HG02642 (cell line): ENCODE measurements at regions not wholly inside any gene's neighbourhood (a gene's known extent, or its start where the extent isn't known, plus 50 kb on each side); places are given as distances from the start of the nearest gene placed in this dataset.
"Not testable (repeated sequence)": the region's sequence is repeated elsewhere in the genome, so short reads cannot be mapped to it uniquely, and the experiment has no call there.

Source experiments
- ATAC-seq: cut with Tn5 transposase; IDR thresholded peaks from one replicate; pipeline ENCODE4 v1.9.1; 2021; ENCODE audit warnings: mild to moderate bottlenecking; ENCODE audit not compliant: unreplicated experiment, poor library complexity

DNA sequence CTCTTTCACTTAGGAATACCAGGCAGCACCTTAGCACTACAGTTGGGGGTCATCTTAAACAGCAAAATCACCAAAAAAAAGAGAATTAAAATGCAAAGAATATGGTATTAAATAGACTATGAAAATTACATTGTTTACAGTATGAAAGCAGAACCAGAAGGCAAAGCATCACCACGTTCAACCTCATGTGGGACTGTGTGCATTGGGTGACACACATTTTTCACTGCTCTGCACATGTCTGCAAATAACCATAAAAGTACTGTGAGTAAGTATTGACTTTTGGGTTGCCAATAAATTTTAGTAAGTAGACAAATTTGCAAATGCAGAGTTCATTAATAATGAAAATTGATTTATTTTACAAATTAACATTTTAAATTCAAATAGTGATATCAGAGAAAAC, 232.1 kb upstream of the ZWINT start:
- ATAC-seq, result no peak

DNA sequence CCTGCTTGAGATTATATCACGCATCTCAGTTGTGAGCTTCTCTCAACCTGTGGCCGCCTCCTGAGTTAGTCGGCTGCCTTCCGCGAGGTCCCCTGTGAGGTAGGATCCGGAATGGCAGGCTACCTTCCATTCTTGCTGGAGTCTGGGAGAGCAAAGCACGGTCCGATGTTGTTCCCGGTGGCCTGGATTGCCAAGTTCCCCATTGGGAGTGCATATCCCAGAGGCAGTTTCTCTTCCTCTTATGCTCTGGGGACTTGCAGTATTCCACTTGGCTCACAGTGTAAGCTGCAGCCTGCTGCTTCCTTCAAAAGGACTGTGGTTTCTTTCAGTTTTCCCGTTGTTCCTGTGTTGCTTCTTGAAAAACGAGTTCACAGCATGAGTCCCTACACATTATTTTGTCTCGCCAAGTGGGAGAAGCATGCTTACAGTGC, 225.4 kb upstream of the ZWINT start:
- no peak for ATAC-seq

DNA sequence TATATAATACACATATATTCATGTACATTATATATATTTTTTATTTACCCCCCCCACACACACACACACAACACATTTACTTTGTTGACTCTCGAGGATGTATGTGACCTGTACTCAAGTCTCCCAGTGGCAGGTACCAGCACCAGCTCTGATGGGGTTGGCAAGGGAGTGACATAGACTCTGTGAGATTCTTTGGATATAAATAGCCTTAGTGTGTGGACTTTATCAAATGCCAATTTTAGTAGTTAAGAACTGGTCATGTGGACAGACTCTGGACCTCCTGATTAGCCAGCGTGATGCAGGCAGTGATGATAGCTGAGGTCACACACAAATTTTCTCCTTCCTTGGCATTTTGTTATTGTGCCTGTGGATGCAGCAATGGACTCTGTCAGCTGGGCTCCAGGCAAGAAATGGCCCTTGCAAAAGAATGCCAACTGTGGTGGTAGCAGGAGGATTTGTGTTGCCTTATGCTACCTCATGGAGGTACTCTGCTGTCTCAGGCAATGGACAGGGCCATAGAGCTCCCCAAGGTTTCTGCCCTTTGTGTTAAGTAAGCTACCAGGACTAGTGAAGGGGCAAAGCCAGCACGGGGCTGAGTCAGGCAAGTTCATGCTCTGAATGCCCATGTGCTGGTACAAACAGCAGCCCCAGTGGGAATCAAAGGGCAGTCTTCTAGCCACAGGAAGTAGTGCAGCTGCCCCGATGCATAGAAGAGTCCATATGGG, 224.6 kb upstream of the ZWINT start:
- no peak for ATAC-seq

DNA sequence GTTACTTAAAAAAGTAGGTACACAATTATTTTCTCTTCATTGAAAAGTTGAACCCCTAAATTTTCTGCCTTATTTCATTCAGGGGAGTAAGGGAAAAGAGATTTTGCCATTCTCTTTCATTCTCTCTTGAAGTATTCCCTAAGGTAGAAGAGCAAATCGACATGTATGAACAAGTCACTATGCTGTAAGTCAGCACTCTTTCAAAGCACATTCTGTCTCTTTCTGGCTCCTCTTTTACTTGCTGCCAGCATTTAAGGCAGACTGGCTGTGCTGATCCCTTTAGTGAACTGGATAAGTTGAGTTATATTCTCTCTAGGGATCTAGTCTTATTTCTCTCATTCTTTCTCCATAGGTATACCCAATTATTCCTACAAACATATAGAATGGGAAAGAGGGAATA, 222.3 kb upstream of the ZWINT start:
- ATAC-seq, result no peak

DNA sequence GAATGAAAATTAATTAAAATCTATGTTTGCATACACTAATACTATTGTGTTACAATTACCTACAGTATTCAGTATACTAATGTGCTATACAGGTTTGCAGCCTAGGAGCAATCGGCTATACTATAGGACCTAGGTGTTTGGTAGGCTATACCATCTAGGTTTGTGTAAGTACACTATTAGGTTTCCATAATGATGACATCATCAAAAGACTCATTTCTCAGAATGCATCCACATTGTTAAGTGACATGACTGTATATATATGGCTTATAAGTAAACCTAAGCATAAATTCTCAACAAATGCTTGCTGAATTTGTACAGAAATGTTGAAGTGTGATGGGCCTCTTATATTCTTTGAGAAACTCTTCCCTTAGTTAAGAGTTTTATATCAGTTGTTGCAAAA, 206.5 kb upstream of the ZWINT start:
- no peak for ATAC-seq

DNA sequence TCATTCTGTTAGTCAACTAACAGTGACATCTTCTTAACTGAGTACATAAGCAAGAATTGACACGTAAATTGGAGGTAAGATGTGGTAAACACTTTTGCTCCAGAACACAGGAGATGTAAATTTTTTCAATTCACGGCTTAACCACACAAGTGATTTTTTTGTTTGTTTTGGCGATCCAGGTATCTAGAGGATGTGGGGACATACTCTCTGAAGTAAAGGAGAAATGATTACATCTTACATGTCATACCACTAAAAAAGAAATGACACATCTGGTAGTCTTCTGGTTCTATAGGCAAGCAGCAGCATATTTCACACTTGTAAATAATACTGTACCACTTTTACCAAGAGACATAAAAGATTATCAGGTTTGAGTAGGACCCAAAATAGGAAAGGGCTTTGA, 200.3 kb upstream of the ZWINT start:
- no peak for ATAC-seq

DNA sequence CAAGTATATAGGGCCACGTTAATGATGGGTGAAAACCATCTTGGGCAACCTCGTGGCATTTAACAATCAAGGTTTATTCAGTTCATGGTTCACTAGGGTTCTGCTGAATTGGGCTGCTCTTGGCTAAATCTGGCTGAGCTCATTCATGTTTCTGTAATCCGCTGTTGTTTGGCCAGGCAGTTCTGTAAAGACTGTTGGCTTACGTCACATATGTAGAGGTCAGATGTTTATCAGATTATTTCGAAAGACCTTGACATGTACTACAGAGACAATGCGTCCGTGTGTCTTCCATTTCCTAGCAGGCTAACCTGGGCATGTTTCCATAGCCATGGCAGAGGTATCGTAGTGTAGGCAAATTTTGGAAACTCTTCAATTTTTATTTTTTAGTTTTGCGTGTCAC, 190.0 kb upstream of the ZWINT start:
- no peak for ATAC-seq

DNA sequence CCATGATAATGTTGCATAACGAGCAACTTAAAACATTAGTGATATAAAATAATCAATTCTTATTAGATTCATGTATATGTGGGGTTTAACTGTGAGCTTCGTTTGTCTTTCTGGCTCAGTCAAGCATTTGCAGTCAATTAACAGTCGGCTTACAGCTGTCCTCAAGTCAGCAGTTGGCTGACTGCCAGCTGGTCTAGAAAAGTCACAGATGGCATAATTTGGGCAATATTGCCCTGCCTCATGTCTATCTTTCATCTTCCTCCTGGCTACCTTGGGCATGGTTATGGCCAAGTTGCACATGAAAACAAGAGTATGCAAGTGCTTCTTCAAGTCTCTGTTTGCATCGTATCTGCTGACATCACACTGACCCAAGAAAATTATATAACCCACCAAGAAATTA, 186.1 kb upstream of the ZWINT start:
- ATAC-seq, result no peak

DNA sequence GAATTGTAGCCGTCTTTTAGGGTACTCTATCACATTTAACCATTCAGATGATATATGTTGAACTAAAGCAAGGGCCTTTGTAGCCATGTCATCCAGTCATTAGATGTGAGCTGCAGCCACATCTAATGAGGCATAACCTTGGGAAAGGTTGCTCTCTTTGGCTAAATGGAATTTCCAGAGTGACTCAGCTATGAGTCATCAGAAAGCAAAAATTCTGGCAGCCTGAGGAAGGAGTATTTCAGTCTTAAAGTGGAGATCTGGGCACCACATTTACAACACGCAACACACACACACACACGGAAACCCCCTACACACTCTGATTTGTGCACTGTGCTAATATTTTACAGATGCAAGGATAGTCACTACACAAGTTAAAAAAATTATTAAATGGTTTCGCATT, 176.9 kb upstream of the ZWINT start:
- ATAC-seq, result no peak

DNA sequence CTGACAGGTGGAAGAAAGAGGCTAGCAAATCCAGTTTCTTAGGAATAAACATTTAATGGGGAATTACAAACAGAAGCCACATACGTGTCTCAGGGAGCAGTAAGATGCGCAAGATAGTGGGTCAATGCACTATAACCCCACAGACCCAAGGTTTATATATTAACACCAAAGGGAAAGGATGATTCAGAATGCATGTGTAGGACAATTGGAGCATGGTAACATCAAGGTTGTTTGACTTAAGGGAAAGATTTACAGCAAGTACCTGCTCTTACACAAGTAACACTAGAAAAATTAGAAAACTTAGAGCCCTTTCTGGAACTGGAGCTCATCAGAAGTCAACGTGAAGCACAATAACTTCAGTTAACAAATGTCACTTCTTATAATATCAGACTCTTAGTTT, 161.1 kb upstream of the ZWINT start:
- ATAC-seq, result no peak

DNA sequence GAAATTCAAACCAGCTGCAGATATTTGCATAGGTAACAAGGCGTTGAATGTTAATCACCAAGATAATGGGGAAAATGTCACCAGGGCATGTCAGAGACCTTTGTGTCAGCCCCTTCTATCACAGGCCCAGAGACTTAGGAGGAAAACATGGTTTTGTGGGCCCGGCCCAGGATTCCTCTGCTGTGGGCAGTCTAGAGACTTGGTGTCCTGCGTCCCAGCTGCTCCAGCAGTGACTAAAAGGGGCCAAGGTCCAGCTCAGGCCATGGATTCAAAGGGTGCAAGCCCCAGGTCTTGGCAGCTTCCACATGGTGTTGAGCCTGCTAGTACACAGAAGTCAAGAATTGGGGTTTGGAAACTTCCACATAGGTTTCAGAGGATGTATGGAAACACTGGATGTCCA, 147.5 kb upstream of the ZWINT start:
- no peak for ATAC-seq

DNA sequence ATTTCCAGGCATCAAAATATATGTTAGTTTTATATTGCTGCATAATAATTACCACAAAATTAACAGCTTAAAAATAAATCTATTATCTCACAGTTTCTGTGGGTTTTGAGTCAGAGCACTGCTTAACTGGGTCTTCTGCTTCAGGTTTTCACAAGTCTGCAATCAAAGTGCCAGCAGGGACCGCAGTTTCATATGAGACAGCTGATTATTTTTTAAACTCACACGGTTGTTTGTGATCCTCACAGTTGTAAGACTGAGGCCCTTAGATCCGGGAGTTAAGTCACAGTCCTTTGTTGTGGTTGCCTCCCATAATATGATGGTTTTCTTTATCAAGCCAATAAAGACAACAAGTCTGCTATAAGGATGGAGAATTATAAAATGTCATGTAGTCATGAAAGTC, 146.0 kb upstream of the ZWINT start:
- no peak for ATAC-seq

DNA sequence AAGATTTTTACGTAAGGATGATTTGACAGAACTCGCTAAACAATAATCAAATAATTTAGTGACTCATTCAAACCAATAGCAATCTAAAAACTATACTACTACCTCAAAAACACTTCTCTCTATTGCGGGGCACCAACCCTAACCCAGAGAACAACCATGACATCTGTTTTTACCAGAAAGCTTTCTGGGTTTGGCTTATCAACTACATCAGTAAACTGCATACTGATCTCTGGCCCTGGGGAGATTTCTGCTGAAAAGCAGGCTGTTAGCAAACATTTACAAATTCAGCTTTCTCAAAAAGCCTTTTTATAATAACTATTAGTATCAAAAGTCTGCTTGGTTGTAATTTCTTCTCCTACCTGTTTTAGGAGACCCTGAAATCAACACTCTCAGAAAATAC, 144.5 kb upstream of the ZWINT start:
- no peak for ATAC-seq

DNA sequence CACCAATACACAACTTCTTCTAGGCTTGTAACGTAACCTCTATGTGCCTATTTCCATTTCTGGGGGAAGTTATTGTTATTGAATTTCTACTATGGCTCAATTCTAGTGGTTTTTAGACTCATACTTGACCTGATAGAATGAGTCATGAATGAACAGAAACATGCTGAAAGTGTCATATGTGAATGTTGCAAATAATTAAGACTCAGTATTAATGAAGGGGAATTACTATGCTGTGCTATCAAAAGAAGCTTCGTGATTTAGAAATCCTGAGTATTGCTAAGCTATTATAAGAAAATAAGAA, 135.1 kb upstream of the ZWINT start:
- no peak for ATAC-seq

DNA sequence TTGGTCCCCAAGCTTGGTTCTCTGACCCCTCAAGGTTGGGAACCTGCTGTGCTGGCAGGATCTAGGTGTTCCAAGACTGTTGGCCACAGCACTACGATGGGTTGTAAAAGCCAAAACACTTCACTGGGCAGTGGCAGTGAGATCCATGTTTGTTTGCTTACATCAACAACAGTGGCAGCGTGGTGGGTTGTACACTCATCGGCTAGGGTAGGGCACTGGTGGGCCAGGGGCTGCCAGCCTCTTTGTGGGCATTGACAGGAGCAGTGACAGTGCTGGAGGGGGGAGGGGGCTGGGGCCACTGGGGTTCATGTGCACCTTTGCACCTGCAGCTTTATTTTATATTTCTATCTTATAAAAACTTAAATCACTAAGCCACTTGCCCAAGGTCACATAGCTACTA, 126.7 kb upstream of the ZWINT start:
- no peak for ATAC-seq

DNA sequence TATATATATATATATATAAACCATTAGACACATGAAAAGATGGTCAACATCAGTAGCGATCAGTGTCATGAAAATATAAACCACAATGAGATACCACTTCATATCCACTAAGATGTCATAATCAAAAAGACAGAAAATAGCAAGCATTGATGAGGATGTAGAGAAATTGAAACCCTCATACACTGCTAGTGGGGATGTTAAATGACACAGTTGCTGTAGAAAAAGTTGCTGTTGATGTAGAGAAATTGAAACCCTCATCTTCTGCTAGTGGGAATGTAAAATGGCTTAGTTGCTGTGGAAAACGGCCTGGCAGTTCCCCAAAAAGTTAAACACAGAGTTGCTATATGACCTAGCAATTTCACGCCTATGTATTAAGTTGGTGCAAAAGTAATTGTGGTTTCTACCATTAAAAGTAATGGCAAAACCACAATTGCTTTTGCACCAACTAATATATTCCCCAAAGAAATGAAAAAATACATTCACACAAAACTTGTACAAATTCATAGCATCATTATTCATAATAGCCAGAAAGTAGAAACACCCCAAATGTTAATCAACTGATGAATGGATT, 120.5 kb upstream of the ZWINT start:
- ATAC-seq, result no peak

DNA sequence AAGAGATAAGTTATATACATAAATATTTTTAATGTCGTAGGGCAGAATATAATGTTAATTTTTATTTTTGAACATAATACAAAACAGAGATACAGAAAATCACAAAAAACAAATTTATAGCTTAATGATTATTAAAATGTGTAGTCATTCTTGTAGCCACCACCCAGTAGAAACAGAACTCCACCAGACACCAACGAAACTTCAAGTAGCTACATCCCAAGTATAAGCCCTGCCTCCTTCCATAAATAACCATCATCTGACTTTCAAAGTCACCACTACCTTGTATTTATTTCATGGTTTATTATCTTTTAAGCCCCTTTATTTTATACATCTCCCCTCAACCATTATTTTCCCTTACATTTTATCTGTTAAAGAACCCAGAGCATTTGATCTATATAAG, 111.9 kb upstream of the ZWINT start:
- no peak for ATAC-seq

DNA sequence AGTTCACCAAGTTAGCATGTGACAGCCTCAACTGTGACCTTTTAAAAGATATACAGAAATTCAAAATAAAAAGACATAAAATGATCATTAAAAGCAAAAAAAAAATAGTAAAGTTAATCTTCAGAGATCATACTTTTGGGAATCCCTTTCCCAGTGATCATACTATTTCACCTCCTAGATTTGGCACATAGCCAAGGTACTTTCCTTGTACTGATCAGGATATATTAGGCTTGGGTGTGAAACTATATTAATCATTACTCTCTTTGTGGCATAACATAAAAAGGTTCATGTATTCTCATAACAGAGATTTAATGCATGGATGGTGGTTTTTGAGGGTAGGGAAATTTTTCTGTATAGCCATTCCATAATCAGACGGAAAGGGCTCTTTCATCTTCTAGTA, 109.6 kb upstream of the ZWINT start:
- no peak for ATAC-seq

DNA sequence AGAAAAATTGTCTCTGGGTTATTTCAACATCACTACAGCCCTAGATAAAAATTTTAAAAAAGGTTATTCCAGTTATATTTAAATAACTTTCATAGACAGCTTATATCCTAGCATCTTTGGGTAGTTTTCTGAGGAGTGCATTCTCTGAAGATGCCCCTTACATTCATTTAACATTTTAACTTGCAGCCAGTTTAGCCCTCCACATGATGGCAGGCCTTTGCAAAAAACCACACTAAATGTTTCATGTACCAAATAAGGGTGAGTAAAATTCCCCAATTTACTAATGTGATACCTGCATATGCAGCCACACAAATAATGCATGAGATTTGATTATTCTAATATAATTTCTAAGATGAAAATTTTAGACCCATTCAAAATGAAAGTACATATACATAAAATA, 108.4 kb upstream of the ZWINT start:
- ATAC-seq, result no peak

DNA sequence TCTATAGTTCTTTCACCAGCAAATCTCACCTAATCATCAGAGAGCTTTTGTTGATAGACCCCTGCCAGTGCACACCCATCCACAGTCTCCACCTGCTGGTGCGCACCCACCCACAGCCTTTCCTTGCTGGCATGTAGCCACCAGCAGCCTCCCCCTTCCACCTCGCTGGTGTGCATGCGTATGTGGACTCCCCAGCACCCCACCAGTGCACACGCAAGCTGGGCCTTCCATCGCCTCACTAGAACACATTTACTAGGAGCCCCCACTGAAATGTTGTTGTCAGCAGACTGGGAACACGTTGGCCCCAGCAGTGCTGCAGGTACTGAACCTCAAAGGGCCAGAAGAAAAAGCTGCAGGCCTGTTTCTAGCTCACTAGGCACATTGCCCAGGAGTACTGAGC, 104.9 kb upstream of the ZWINT start:
- no peak for ATAC-seq

DNA sequence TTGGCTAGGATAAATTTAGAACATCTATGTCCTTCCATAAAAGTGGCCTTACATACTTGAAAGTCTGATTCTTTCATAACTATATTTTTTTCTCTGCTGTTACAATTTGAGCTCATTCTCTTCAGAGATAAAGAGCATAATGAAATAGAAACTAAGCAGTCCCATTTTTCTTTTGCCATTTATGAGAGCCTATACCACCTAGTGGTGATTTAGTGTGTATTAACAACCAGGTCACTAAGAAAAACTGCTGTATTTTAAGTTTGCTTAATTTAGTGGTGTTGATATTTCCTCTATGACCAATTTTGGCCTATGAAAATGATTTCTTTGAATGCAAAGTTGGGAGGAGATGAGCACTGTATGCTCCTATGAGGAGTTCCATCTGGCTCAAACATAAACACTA, 88.7 kb upstream of the ZWINT start:
- ATAC-seq, result no peak

DNA sequence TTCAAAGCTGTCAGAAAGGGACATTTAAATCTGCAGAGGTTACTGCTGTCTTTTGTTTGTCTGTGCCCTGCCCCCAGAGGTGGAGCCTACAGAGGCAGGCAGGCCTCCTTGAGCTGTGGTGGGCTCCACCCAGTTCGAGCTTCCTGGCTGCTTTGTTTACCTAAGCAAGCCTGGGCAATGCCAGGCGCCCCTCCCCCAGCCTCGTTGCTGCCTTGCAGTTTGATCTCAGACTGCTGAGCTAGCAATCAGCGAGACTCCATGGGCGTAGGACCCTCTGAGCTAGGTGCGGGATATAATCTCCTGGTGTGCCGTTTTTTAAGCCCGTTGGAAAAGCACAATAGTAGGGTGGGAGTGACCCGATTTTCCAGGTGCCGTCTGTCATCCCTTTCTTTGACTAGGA, 86.6 kb upstream of the ZWINT start:
- not testable (repeated sequence) for ATAC-seq

DNA sequence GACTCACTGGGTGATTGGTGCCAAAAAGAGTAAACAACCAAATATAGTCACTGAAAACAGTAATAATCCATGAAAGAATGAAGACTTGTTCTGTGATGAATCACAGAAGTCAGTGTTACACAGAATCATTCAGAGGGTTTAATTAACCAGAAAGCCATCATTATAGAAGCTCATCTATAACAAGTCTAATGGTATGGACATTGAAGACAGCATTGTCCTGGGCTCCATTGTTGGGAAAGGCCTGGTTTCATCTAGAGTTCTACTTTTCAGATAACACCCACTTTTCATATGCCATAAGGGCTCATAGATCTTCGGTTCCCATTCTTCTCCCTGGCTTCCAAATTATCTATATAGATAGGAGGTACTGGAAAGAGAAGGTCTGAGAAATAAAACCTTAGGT, 80.3 kb upstream of the ZWINT start:
- ATAC-seq, result not testable (repeated sequence)
